Neural progenitor cell (in vitro differentiated cells): ENCODE measurements at regions not wholly inside any gene's neighbourhood (a gene's known extent, or its start where the extent isn't known, plus 50 kb on each side); places are given as distances from the start of the nearest gene placed in this dataset.

Experiments
- DNase-seq: peaks from one replicate; pipeline ENCODE4 v3.0.0-alpha.2; 2016; ENCODE audit warnings: low spot score
- H2AFZ ChIP-seq: fragments of 200-600 bp; sonication (generic); replicated peaks from 2 replicates; pipeline ENCODE4 v1.6.1; 2016; ENCODE audit warnings: antibody characterized with exemption
- H3F3A ChIP-seq: fragments of 200-600 bp; sonication (generic); 2 replicates; pipeline ENCODE4 v1.6.1; 2016; ENCODE audit warnings: antibody characterized with exemption, low read depth
- H3K27ac ChIP-seq: fragments of 200-600 bp; sonication (generic); 2 replicates; pipeline ENCODE4 v1.5.1; 2016; ENCODE audit warnings: mild to moderate bottlenecking
- H3K27me3 ChIP-seq: fragments of 200-600 bp; sonication (generic); 2 replicates; pipeline ENCODE4 v1.6.1; 2016; ENCODE audit warnings: mild to moderate bottlenecking, moderate library complexity
- H3K36me3 ChIP-seq: fragments of 200-600 bp; sonication (generic); 2 replicates; pipeline ENCODE4 v1.5.1; 2016
- H3K4me1 ChIP-seq: fragments of 200-600 bp; sonication (generic); 2 replicates; pipeline ENCODE4 v1.6.1; 2016; ENCODE audit warnings: mixed run types
- H3K4me2 ChIP-seq: fragments of 200-600 bp; sonication (generic); 2 replicates; pipeline ENCODE4 v1.6.1; 2016
- H3K4me3 ChIP-seq: fragments of 200-600 bp; sonication (generic); 2 replicates; pipeline ENCODE4 v1.5.1; 2016
- H3K79me2 ChIP-seq: fragments of 200-600 bp; sonication (generic); 2 replicates; pipeline ENCODE4 v1.6.1; 2016; ENCODE audit warnings: low read depth
- H3K9ac ChIP-seq: fragments of 200-600 bp; sonication (generic); 2 replicates; pipeline ENCODE4 v1.6.1; 2016
- H3K9me3 ChIP-seq: fragments of 200-600 bp; sonication (generic); 2 replicates; pipeline ENCODE4 v1.5.1; 2016; ENCODE audit warnings: low read depth
- H4K20me1 ChIP-seq: fragments of 200-600 bp; sonication (generic); 2 replicates; pipeline ENCODE4 v1.6.1; 2016; ENCODE audit warnings: low read depth
- H3K27ac Mint-ChIP-seq: 3 replicates; pipeline ENCODE4 v1.8.0; 2021; ENCODE audit warnings: mixed read lengths
- H3K27me3 Mint-ChIP-seq: 2 replicates; pipeline ENCODE4 v1.8.0; 2022; ENCODE audit warnings: low read depth, mild to moderate bottlenecking, inconsistent platforms, moderate library complexity, mixed read lengths; ENCODE audit not compliant: insufficient read depth
- H3K36me3 Mint-ChIP-seq: 3 replicates; pipeline ENCODE4 v1.8.0; 2021; ENCODE audit warnings: mixed read lengths
- H3K4me1 Mint-ChIP-seq: 3 replicates; pipeline ENCODE4 v1.8.0; 2021; ENCODE audit warnings: mixed read lengths
- H3K4me3 Mint-ChIP-seq: 3 replicates; pipeline ENCODE4 v1.8.0; 2021; ENCODE audit warnings: mild to moderate bottlenecking, moderate library complexity, mixed read lengths
- H3K9me3 Mint-ChIP-seq: 3 replicates; pipeline ENCODE4 v1.8.0; 2020; ENCODE audit warnings: mixed read lengths
- EZH2 ChIP-seq: fragments of 200-600 bp; sonication (generic); IDR thresholded peaks from 2 replicates; pipeline ENCODE4 v1.6.1; 2017; ENCODE audit warnings: antibody characterized with exemption, mild to moderate bottlenecking, moderate library complexity
- EZH2phosphoT487 ChIP-seq: fragments of 200-600 bp; sonication (generic); IDR thresholded peaks from 2 replicates; pipeline ENCODE4 v1.6.1; 2017; ENCODE audit warnings: antibody characterized with exemption
- TF ChIP-seq, protein P1 (sequence below): fragments of 200-600 bp; sonication (generic); IDR thresholded peaks from 2 replicates; pipeline ENCODE4 v1.5.1; 2017; ENCODE audit warnings: antibody characterized with exemption, mild to moderate bottlenecking

DNA sequence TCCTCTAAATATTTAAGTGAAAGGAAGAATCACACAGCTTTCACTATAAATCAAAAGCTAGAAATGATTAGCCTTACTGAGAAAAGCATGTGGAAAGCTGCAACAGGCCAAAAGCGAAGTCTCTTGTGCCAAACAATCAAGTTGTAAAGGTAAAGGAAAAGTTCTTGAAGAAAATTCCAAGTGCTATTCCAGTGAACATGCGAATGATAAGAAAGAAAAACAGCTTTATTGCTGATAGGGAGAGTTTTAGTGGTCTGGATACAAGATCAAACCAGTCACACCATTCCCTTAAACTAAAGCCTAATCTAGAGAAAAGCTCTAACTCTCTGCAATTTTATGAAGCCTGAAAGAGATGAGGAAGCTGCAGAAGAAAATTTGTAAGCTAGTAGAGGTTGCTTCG, 190.9 kb downstream of the BTG1 start:
- no peaks in the 10 kb centered on the region for H3K9me3 ChIP-seq
- no peak overlapping the region for H2AFZ ChIP-seq
- H3K9me3 Mint-ChIP-seq, result peaks cover 5% of the 10 kb centered on the region
- no peaks in the 10 kb centered on the region for H3K36me3 Mint-ChIP-seq
- no peaks in the 10 kb centered on the region for H4K20me1 ChIP-seq
- H3K4me3 Mint-ChIP-seq, result no peak overlapping the region
- H3K27ac ChIP-seq, result no peak overlapping the region
- DNase-seq, result no peak
- H3K9ac ChIP-seq, result no peak overlapping the region
- H3K27me3 ChIP-seq, result no peaks in the 10 kb centered on the region
- H3K27me3 Mint-ChIP-seq, result peaks cover 2% of the 10 kb centered on the region
- TF ChIP-seq, protein P1, sequence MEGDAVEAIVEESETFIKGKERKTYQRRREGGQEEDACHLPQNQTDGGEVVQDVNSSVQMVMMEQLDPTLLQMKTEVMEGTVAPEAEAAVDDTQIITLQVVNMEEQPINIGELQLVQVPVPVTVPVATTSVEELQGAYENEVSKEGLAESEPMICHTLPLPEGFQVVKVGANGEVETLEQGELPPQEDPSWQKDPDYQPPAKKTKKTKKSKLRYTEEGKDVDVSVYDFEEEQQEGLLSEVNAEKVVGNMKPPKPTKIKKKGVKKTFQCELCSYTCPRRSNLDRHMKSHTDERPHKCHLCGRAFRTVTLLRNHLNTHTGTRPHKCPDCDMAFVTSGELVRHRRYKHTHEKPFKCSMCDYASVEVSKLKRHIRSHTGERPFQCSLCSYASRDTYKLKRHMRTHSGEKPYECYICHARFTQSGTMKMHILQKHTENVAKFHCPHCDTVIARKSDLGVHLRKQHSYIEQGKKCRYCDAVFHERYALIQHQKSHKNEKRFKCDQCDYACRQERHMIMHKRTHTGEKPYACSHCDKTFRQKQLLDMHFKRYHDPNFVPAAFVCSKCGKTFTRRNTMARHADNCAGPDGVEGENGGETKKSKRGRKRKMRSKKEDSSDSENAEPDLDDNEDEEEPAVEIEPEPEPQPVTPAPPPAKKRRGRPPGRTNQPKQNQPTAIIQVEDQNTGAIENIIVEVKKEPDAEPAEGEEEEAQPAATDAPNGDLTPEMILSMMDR, result no peak
- TF ChIP-seq EZH2phosphoT487 (no peak), EZH2 (no peak)
- no peak overlapping the region for H3K27ac Mint-ChIP-seq
- H3K4me3 ChIP-seq, result no peak overlapping the region
- no peaks in the 10 kb centered on the region for H3K79me2 ChIP-seq
- no peaks in the 10 kb centered on the region for H3K4me1 ChIP-seq
- no peaks in the 10 kb centered on the region for H3F3A ChIP-seq
- no peaks in the 10 kb centered on the region for H3K36me3 ChIP-seq
- no peaks in the 10 kb centered on the region for H3K4me1 Mint-ChIP-seq
- H3K4me2 ChIP-seq, result no peak overlapping the region

DNA sequence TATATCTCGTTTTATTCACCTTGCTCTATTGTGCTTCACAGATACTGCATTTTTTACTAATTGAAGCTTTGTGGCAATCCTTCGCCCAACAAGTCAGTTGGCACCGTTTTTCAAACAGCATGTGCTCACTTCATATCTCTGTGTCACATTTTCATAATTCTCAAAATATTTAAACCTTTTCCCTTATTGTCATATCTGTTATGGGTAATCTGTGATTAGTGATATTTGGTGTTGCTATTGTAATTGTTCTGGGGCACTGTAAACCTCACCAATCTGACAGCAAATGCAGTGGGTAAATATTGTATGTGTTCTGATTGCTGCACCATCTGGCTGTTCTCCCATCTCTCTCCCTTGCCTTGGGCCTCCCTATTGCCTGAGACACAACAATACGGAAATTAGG, 191.3 kb downstream of the BTG1 start:
- H3K4me1 Mint-ChIP-seq, result no peaks in the 10 kb centered on the region
- Histone ChIP-seq H3K27me3 (no peaks in the 10 kb centered on the region), H4K20me1 (no peaks in the 10 kb centered on the region), H3K36me3 (no peaks in the 10 kb centered on the region), H3F3A (no peaks in the 10 kb centered on the region), H3K27ac (no peak overlapping the region), H3K4me3 (no peak overlapping the region), H3K79me2 (no peaks in the 10 kb centered on the region), H3K4me1 (no peaks in the 10 kb centered on the region), H3K4me2 (no peak overlapping the region), H2AFZ (no peak overlapping the region), H3K9me3 (no peaks in the 10 kb centered on the region), H3K9ac (no peak overlapping the region)
- DNase-seq, result no peak
- H3K27ac Mint-ChIP-seq, result no peak overlapping the region
- peaks cover 5% of the 10 kb centered on the region for H3K9me3 Mint-ChIP-seq
- TF ChIP-seq EZH2 (no peak), EZH2phosphoT487 (no peak)
- TF ChIP-seq, protein P1, result no peak
- no peaks in the 10 kb centered on the region for H3K36me3 Mint-ChIP-seq
- H3K27me3 Mint-ChIP-seq, result peaks cover 2% of the 10 kb centered on the region
- H3K4me3 Mint-ChIP-seq, result no peak overlapping the region

DNA sequence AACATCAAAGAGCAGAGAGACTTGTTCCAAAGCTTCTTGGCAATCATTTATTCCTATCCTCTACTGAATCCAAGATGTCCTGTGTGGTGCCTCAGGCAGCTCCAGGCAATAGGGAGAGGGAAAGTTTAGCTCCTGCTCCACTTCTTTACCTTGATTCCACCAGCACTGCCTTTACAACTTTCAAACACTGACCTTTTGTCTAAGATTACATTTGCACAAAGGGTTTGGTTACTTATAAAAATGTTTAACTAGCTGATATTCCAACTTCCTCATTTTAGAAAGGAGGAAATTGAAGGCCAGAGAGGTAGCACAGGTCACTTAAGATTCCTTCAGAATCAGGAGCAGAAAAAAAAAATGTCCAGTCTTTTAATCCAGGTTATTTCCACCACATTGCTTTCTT, 192.7 kb downstream of the BTG1 start:
- H3K27me3 ChIP-seq, result no peaks in the 10 kb centered on the region

More for the DNA sequence above, 192.7 kb downstream of the BTG1 start:
- TF ChIP-seq EZH2phosphoT487 (no peak), EZH2 (no peak)
- TF ChIP-seq, protein P1, result no peak
- Mint-ChIP-seq H3K27ac (no peak overlapping the region), H3K4me1 (no peaks in the 10 kb centered on the region), H3K4me3 (no peak overlapping the region), H3K27me3 (peaks cover 2% of the 10 kb centered on the region), H3K36me3 (no peaks in the 10 kb centered on the region), H3K9me3 (peaks cover 5% of the 10 kb centered on the region)
- Histone ChIP-seq H3K79me2 (no peaks in the 10 kb centered on the region), H3K36me3 (no peaks in the 10 kb centered on the region), H2AFZ (no peak overlapping the region), H3K27ac (no peak overlapping the region), H3K9me3 (no peaks in the 10 kb centered on the region), H3K4me2 (no peak overlapping the region), H3F3A (no peaks in the 10 kb centered on the region), H3K4me3 (no peak overlapping the region), H3K9ac (no peak overlapping the region), H4K20me1 (no peaks in the 10 kb centered on the region), H3K4me1 (no peaks in the 10 kb centered on the region)
- no peak for DNase-seq
